PC-3 (cell line): ENCODE measurements at regions not wholly inside any gene's neighbourhood (a gene's known extent, or its start where the extent isn't known, plus 50 kb on each side); places are given as distances from the start of the nearest gene placed in this dataset.

Experiments used
- EZH2 ChIP-seq: fragments of 300-600 bp; sonication (generic); IDR thresholded peaks from one replicate; pipeline ENCODE4 v1.6.1; 2017; ENCODE audit warnings: antibody characterized with exemption, mild to moderate bottlenecking, low read length; ENCODE audit not compliant: unreplicated experiment
- EZH2phosphoT487 ChIP-seq: fragments of 300-600 bp; sonication (generic); IDR thresholded peaks from 2 replicates; pipeline ENCODE4 v1.6.1; 2018; ENCODE audit warnings: mild to moderate bottlenecking, antibody characterized with exemption, low read length, borderline replicate concordance
- TF ChIP-seq, protein P1 (sequence below): fragments of 300-600 bp; sonication (generic); conservative IDR thresholded peaks from 2 replicates; pipeline ENCODE4 v1.5.1; 2017; ENCODE audit warnings: antibody characterized with exemption, low read depth, mild to moderate bottlenecking, low read length

- TF ChIP-seq, protein P1, sequence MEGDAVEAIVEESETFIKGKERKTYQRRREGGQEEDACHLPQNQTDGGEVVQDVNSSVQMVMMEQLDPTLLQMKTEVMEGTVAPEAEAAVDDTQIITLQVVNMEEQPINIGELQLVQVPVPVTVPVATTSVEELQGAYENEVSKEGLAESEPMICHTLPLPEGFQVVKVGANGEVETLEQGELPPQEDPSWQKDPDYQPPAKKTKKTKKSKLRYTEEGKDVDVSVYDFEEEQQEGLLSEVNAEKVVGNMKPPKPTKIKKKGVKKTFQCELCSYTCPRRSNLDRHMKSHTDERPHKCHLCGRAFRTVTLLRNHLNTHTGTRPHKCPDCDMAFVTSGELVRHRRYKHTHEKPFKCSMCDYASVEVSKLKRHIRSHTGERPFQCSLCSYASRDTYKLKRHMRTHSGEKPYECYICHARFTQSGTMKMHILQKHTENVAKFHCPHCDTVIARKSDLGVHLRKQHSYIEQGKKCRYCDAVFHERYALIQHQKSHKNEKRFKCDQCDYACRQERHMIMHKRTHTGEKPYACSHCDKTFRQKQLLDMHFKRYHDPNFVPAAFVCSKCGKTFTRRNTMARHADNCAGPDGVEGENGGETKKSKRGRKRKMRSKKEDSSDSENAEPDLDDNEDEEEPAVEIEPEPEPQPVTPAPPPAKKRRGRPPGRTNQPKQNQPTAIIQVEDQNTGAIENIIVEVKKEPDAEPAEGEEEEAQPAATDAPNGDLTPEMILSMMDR = no peak
- TF ChIP-seq EZH2phosphoT487 (no peak), EZH2 (no peak)
Measured at GRCh38 chr3:188066141-188066540, 87.8 kb upstream of the LPP start.
